EL (cell line): ENCODE measurements at regions not wholly inside any gene's neighbourhood (a gene's known extent, or its start where the extent isn't known, plus 50 kb on each side); places are given as distances from the start of the nearest gene placed in this dataset.

Experiments used
- DNase-seq: peaks from one replicate; pipeline ENCODE4 v3.0.0-alpha.2; 2016

DNA sequence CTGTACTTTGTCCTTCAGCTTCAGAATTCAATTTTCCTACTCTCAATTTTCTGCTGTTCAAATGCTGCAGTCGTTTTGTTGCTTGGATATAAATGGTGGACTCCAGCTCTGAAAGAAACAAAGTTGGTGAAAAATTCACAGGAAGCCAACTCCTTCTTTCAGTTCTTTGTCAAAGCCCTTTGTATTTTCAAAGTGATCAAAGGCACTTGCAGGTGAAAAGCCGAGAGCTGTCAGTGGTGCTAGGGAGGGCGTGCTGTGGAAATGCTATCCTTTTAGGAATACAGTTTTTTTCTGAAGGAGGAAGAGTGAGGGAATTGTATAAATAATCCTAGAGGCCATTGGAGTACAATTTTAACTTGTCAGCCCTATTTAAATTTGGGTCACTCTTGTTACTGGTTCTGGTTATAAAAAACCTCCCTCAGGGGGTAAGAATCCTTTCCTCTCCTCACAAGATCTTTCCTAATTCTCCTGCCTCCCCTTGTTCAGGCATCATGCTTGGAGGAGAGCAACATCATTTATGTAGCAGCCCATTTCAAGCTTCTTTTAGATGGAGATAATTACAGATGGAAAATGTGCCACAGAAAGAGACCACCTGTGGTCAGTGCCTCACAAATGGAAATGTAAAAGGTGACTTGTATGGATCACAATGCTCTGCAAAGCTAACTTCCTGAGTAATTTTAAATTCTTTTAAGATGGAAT, 62.5 kb upstream of the GHR start:
- DNase-seq = no peak

- DNase-seq = no peak
These were observed 61.9 kb upstream of the GHR start for GRCh38 chr5:42361315-42361688.

GRCh38 chr5:42366051-42366450, 57.2 kb upstream of the GHR start:
- no peak for DNase-seq
